ENCODE measurements at regions not wholly inside any gene's neighbourhood (a gene's known extent, or its start where the extent isn't known, plus 50 kb on each side); places are given as distances from the start of the nearest gene placed in this dataset.

DNA sequence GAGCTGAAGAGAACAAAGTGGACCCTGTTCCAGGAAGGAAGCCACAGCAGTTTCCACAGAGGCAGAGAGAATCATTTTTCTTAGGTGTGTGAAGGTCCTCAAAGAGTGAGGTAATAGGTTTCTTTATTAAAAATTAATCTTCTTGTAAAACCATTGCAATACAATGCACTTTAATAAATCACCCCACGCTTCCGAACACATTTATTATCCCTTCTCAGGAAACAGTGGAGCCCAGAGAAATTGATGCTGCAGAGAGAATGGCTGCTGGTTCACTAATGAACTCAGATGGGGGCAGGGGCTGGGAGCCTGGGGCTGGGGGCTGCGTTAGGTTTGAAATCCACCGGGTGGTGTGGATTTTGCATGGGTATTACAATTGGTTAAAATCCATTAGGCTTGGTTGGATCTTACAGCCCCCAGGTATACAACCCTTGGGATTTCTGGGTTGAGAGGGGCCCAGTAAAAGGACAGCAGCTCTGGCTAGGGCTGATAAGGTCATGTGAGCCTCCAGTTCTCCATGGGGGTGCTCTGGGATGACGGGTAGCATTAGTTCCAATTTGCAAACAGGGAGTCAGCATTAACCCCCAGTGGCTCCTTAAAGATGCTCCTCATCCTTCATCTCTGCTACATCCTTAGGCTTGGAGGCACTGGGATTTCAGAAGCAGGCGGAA, 718.1 kb upstream of the EEF2KMT start:
- POLR2A ChIA-PET = no interaction called here
- TF ChIP-seq BHLHE40 (IDR thresholded peaks at IDR 0.05; ENCODE audit: borderline replicate concordance) (no peak), ELF4 (IDR thresholded peaks at IDR 0.05) (no peak), TARDBP (IDR thresholded peaks at IDR 0.05) (no peak), L3MBTL2 (conservative IDR thresholded peaks at IDR 0.05) (no peak), SP1 (IDR thresholded peaks at IDR 0.05) (no peak), FOXM1 (IDR thresholded peaks at IDR 0.05; ENCODE audit: borderline replicate concordance) (no peak), FOXK2 (IDR thresholded peaks at IDR 0.05) (no peak), LEF1 (IDR thresholded peaks at IDR 0.05; ENCODE audit: borderline replicate concordance) (no peak), NFRKB (IDR thresholded peaks at IDR 0.05) (no peak), HDGF (IDR thresholded peaks at IDR 0.05; ENCODE audit: borderline replicate concordance) (no peak), FOXA1 (IDR thresholded peaks at IDR 0.05) (no peak), SUZ12 (IDR thresholded peaks at IDR 0.05) (no peak), ARNT (IDR thresholded peaks at IDR 0.05) (no peak), CTBP1 (IDR thresholded peaks at IDR 0.05; ENCODE audit: borderline replicate concordance) (no peak), ZNF384 (IDR thresholded peaks at IDR 0.05) (no peak)
- TF ChIP-seq, protein P1, sequence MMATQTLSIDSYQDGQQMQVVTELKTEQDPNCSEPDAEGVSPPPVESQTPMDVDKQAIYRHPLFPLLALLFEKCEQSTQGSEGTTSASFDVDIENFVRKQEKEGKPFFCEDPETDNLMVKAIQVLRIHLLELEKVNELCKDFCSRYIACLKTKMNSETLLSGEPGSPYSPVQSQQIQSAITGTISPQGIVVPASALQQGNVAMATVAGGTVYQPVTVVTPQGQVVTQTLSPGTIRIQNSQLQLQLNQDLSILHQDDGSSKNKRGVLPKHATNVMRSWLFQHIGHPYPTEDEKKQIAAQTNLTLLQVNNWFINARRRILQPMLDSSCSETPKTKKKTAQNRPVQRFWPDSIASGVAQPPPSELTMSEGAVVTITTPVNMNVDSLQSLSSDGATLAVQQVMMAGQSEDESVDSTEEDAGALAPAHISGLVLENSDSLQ (IDR thresholded peaks at IDR 0.05) = no peak
- DNase-seq (ENCODE audit: extremely low spot score) = no peak
- CTCF ChIA-PET = no interaction called here

DNA sequence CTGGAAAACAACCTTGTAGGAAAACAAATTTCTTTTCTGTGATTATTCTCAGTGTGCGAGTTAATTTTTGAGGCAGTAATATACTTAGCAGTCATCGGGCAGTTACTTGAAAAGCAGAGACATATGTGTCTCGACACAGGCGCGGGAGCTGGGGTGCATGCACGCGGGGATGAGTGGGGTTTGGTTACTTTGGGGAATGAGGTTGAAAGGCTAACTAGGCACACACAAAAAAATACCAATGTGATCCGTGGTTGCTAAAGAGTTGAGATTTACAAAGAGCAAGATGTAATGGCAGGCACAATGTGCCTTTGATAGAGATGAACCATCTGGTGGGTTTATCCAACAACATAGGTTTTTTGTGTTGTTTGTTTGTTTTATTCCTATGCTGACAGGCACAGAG, 703.8 kb upstream of the EEF2KMT start:
- POLR2A ChIA-PET = no interaction called here
- DNase-seq (ENCODE audit: extremely low spot score) = no peak

DNA sequence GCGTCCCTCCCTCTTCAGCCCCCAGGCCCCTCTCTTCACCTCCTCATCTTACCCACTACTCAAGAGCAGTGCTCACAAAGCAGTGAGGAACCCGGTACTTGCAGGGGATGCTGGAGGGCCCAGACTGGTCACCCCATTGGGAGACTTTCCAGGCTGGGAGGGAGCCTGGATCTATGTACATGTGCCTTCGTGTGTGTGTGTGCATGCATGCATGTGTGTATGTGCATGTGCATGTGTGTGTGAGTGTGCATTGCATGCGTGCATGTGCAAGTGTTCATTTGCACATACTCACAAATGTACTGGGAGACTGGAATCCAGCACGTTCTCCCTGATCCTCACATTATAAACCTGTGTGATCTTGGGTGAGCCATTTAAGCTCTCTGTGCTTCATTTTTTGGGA, 696.0 kb upstream of the EEF2KMT start:
- DNase-seq (ENCODE audit: extremely low spot score) = no peak
- no peak for TF ChIP-seq LEF1 (IDR thresholded peaks at IDR 0.05; ENCODE audit: borderline replicate concordance)
- no peak for TF ChIP-seq SUZ12 (IDR thresholded peaks at IDR 0.05)
- no peak for TF ChIP-seq FOXK2 (IDR thresholded peaks at IDR 0.05)
- CTCF ChIA-PET = no interaction called here
- POLR2A ChIA-PET = no interaction called here

More for the DNA sequence above, 703.8 kb upstream of the EEF2KMT start:
- CTCF ChIA-PET = no interaction called here
- no peak for TF ChIP-seq FOXA1 (IDR thresholded peaks at IDR 0.05)
- no peak for TF ChIP-seq SP1 (IDR thresholded peaks at IDR 0.05)
- no peak for TF ChIP-seq HDGF (IDR thresholded peaks at IDR 0.05; ENCODE audit: borderline replicate concordance)
- no peak for TF ChIP-seq ELF4 (IDR thresholded peaks at IDR 0.05)
- TF ChIP-seq FOXM1 (IDR thresholded peaks at IDR 0.05; ENCODE audit: borderline replicate concordance) = no peak
- TF ChIP-seq L3MBTL2 (conservative IDR thresholded peaks at IDR 0.05) = no peak

DNA sequence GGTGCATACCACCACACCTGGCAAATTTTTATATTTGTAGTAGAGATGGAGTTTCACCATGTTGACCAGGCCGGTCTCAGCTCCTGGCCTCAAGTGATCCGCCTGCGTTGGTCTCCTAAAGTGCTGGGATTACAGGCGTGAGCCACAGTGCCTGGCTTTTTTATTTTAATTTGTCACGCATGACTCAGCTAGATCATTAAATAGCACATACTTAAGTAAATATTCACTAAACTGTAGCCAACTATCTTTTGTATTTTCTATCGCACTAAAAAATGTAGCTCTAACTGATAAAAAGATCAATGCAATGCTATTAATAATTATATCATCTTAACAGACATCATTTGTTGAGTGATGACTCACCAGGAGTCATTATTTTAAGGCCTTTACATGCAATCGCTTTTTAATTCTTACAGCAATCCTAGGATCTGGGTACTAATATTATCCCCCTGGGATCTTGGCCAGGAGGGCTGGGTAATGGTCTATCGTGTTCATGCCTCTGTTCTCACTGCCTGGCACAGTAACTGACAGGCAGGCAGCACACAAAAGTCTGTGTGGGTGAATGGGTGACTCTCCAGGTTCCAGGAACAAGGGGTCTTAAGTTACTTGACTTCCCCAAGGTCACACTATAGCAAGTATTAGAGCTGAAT, 693.5 kb upstream of the EEF2KMT start:
- ChIA-PET CTCF (no interaction called here), POLR2A (no interaction called here)
- no peak for DNase-seq (ENCODE audit: extremely low spot score)
- TF ChIP-seq CTBP1 (IDR thresholded peaks at IDR 0.05; ENCODE audit: borderline replicate concordance) (no peak), ZNF384 (IDR thresholded peaks at IDR 0.05) (no peak)

DNA sequence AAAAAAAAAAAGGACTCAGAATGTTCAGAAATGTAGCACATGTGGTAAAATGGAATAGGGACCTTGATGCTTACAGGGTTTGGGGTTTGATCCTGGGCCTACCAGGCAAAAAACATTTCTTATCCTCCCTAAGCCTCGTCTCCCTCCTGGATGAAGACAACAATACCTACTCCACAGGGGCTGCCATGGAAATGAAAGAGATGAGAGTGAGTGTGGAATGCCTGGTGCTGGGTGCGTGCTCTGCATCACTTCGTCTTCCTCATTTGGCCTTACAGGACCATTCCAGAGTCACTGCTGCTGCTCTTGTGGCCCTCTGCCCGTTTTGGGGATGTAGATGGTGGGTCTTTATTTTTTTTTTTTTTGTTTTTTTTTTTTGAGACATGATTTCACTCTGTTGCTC, 692.9 kb upstream of the EEF2KMT start:
- POLR2A ChIA-PET = no interaction called here
- CTCF ChIA-PET = no interaction called here
- DNase-seq (ENCODE audit: extremely low spot score) = no peak
- no peak for TF ChIP-seq BHLHE40 (IDR thresholded peaks at IDR 0.05; ENCODE audit: borderline replicate concordance)
- no peak for TF ChIP-seq ZNF384 (IDR thresholded peaks at IDR 0.05)
- TF ChIP-seq FOXK2 (IDR thresholded peaks at IDR 0.05) = no peak
- no peak for TF ChIP-seq CTBP1 (IDR thresholded peaks at IDR 0.05; ENCODE audit: borderline replicate concordance)
- TF ChIP-seq NFRKB (IDR thresholded peaks at IDR 0.05) = no peak
- TF ChIP-seq ARNT (IDR thresholded peaks at IDR 0.05) = no peak

DNA sequence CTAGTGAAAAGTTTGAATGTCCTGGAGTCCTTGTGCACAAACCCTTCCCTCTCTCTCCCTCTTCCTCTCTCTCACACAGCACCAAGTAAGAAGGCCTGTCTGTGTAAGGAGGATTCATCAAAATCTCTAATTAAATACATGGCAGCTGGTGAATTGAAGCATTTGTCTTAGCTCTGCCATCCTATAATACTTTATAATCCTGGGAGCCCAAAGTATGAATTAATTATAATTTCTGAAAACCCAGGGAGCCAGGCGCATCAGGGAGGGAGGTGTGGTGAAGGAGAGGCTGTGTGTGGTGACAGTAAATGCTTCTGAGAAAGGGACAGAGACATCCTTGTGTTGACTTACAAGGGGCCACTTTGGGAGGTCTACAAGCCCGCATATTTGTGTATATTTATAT, 691.4 kb upstream of the EEF2KMT start:
- no peak for DNase-seq (ENCODE audit: extremely low spot score)
- CTCF ChIA-PET = no interaction called here

DNA sequence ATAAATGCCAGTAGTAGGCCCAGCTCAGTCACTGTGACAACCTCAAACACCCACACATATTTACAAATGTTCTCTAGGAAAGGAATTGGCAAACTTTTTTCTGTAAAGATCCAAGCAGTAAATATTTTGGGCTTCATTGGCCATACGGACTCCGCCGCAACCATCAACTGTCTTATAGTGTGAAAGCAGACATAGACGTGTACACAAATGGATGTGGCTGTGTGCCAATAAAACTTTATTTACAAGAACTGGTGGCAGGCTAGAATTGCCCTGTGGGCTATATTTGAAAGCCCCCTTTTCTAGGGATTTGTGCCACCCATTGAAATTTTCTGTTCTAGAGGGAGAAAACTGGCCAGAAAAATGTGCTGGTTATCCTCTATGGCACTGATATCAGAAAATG, 683.8 kb upstream of the EEF2KMT start:
- no peak for DNase-seq (ENCODE audit: extremely low spot score)
- CTCF ChIA-PET = no interaction called here

More for the DNA sequence above, 691.4 kb upstream of the EEF2KMT start:
- POLR2A ChIA-PET = no interaction called here
- no peak for TF ChIP-seq FOXK2 (IDR thresholded peaks at IDR 0.05)
- no peak for TF ChIP-seq FOXA1 (IDR thresholded peaks at IDR 0.05)
- TF ChIP-seq HDGF (IDR thresholded peaks at IDR 0.05; ENCODE audit: borderline replicate concordance) = no peak
- no peak for TF ChIP-seq ELF4 (IDR thresholded peaks at IDR 0.05)
- TF ChIP-seq, protein P1 (IDR thresholded peaks at IDR 0.05) = no peak

DNA sequence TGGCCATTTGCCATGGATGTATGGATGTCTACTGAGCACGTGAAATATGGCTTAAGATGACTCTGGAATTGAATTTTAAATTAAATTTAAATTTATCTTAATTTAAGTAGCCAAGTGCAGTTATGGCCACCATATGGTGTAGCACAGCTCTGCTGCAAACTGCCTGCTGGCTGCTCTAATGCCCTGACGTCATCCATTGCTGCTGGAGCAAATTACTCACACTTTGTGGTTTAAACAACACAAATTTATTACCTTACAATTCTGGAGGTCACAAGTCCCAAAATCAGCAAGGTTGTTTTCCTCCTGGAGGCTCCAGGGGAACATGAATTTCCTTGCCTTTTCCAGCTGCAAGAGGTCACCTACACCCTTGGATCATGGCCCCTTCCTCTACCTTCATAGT, 679.3 kb upstream of the EEF2KMT start:
- ChIA-PET CTCF (no interaction called here), POLR2A (no interaction called here)
- TF ChIP-seq SUZ12 (IDR thresholded peaks at IDR 0.05) = no peak
- no peak for TF ChIP-seq FOXK2 (IDR thresholded peaks at IDR 0.05)
- no peak for TF ChIP-seq SP1 (IDR thresholded peaks at IDR 0.05)
- TF ChIP-seq CTBP1 (IDR thresholded peaks at IDR 0.05; ENCODE audit: borderline replicate concordance) = no peak
- no peak for TF ChIP-seq ARNT (IDR thresholded peaks at IDR 0.05)
- no peak for DNase-seq (ENCODE audit: extremely low spot score)

More for the DNA sequence above, 683.8 kb upstream of the EEF2KMT start:
- TF ChIP-seq BHLHE40 (IDR thresholded peaks at IDR 0.05; ENCODE audit: borderline replicate concordance) (no peak), NFRKB (IDR thresholded peaks at IDR 0.05) (no peak), TARDBP (IDR thresholded peaks at IDR 0.05) (no peak), CTBP1 (IDR thresholded peaks at IDR 0.05; ENCODE audit: borderline replicate concordance) (no peak), HDGF (IDR thresholded peaks at IDR 0.05; ENCODE audit: borderline replicate concordance) (no peak), SUZ12 (IDR thresholded peaks at IDR 0.05) (no peak), L3MBTL2 (conservative IDR thresholded peaks at IDR 0.05) (no peak)
- POLR2A ChIA-PET = no interaction called here
